GM06990 (cell line): ENCODE measurements at regions not wholly inside any gene's neighbourhood (a gene's known extent, or its start where the extent isn't known, plus 50 kb on each side); places are given as distances from the start of the nearest gene placed in this dataset.
"Not testable (repeated sequence)": the region's sequence is repeated elsewhere in the genome, so short reads cannot be mapped to it uniquely, and the experiment has no call there.

Experiments used
- DNase-seq: peaks from one replicate; pipeline ENCODE4 v3.0.0-alpha.2; 2011; ENCODE audit not compliant: insufficient read length; ENCODE audit errors: extremely low read depth
- H3K27me3 ChIP-seq: replicated peaks from 2 replicates; pipeline ENCODE4 v1.6.0; 2011; ENCODE audit warnings: low read length; ENCODE audit not compliant: control insufficient read depth, insufficient read depth
- H3K36me3 ChIP-seq: 2 replicates; pipeline ENCODE4 v1.5.1; 2011; ENCODE audit warnings: low read length; ENCODE audit not compliant: control insufficient read depth, insufficient read depth
- H3K4me3 ChIP-seq: replicated peaks from 2 replicates; pipeline ENCODE4 v1.5.1; 2011; ENCODE audit warnings: low read depth, mild to moderate bottlenecking, control low read depth, low read length
- CTCF ChIP-seq: IDR thresholded peaks from 2 replicates; pipeline ENCODE4 v1.5.1; 2011; ENCODE audit warnings: low read length, control low read depth, mild to moderate bottlenecking, inconsistent platforms; ENCODE audit not compliant: insufficient read depth, poor library complexity, severe bottlenecking

GRCh38 chr2:18046558-18047212 is 168.2 kb downstream of the KCNS3 start:
- Histone ChIP-seq H3K36me3 (no peaks in the 10 kb centered on the region), H3K27me3 (no peaks in the 10 kb centered on the region; the same call in 1 of the 2 replicates), H3K4me3 (no peak overlapping the region)
- DNase-seq: no peak
- no peak for TF ChIP-seq CTCF

DNA sequence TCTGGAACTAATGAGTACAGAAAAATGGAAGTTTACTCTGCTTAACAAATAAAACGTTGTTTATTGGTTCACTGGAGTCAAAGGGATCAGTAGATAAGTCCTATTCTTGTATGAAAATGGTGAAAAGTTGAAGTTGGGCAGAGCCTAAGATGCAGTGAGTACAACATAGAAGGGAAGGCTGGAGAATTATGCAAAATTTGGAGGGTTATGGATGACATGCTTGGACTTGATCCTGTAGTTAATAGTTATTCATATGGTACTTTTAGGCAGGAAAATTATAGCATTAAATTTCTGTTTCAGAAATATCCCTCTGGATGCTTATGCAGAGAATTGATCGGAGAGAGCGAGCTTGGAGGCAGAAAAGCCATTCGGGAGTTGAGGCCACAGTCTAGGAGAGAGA is 167.6 kb downstream of the KCNS3 start:
- no peak for TF ChIP-seq CTCF
- no peak for DNase-seq
- no peak overlapping the region for H3K4me3 ChIP-seq

DNA sequence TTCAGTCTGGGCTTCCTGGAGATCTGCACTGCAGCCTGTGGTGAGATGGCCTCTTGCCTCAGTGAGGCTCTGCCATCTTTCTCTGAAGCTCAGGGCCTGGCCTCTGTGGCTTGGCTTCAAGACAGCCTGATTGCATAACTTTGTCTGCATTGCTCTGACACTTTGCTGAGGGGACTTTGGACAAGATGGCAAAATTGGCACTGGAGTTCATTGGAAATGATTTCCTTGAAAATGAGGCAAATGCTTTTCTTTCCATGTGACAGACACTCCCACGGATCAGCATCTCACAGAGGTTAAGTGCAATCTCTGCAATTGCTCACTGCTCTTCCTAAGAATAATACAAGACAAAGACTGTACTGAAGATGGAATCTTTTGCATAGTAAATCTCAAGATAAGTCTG is 166.8 kb downstream of the KCNS3 start:
- no peak overlapping the region for H3K4me3 ChIP-seq
- no peak for TF ChIP-seq CTCF
- no peaks in the 10 kb centered on the region for H3K36me3 ChIP-seq
- H3K27me3 ChIP-seq: no peaks in the 10 kb centered on the region; the same call in 1 of the 2 replicates
- DNase-seq: no peak

More for the DNA sequence above, 167.6 kb downstream of the KCNS3 start:
- H3K36me3 ChIP-seq: no peaks in the 10 kb centered on the region
- no peaks in the 10 kb centered on the region; the same call in 1 of the 2 replicates for H3K27me3 ChIP-seq

GRCh38 chr2:18017381-18017780 is 138.9 kb downstream of the KCNS3 start:
- not testable (repeated sequence) for DNase-seq, H3K4me3 ChIP-seq, H3K27me3 ChIP-seq, H3K36me3 ChIP-seq

DNA sequence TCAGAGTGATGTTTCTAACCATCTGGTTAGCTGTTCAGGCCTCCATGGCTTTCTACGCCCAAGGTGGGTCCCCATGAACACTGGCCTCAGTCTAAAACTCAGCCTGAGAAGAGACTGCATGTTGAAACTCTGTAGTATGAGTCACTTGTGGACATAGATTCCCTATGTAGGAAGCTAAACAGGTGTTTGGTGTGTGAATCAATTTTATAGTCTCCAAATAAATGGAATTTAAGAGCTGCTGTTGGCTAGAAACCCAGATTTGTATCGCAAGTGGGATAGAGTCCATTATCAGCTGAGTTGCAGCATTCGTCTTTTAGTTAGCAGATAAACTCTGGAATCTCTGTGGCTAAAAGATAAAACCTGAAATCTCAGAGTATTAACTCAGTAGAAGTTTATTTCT is 131.4 kb downstream of the KCNS3 start:
- DNase-seq: no peak
- TF ChIP-seq CTCF: no peak
- H3K27me3 ChIP-seq: no peaks in the 10 kb centered on the region
- H3K36me3 ChIP-seq: no peaks in the 10 kb centered on the region
- no peak overlapping the region for H3K4me3 ChIP-seq

DNA sequence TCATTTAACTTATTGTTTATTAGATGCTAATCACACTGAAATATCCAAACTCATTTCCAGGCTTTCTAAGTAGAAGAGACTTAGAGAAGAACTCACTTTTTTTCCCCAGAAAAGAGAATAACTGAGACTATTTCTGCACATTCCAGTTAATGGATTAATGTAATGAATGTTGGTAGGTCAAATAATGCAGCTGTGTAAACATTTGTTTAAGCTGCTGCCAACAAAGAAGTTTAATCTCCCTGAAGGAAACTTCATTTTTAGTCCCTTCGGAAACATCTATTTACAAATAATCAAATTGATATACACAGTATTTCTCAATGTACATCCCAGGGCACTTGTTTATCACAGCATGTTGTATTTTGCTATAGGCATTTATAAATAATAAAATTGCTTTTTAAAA is 126.9 kb downstream of the KCNS3 start:
- H3K36me3 ChIP-seq: no peaks in the 10 kb centered on the region
- no peak for DNase-seq
- no peak for TF ChIP-seq CTCF
- H3K4me3 ChIP-seq: no peak overlapping the region
- H3K27me3 ChIP-seq: no peaks in the 10 kb centered on the region
